ENCODE measurements at regions not wholly inside any gene's neighbourhood (a gene's known extent, or its start where the extent isn't known, plus 50 kb on each side); places are given as distances from the start of the nearest gene placed in this dataset.

GRCh38 chr13:22726726-22727125 lies 454.1 kb upstream of the SGCG start:
- DNase-seq = no peak

GRCh38 chr13:22735011-22735995 lies 445.5 kb upstream of the SGCG start:
- DNase-seq = no peak

- no peak for DNase-seq
Measured at GRCh38 chr13:22736084-22736767, 444.6 kb upstream of the SGCG start.

- DNase-seq = no peak
Measured at GRCh38 chr13:22736768-22737092, 444.0 kb upstream of the SGCG start.

GRCh38 chr13:22738357-22738756 lies 442.4 kb upstream of the SGCG start:
- no peak for DNase-seq

GRCh38 chr13:22740264-22740663 lies 440.5 kb upstream of the SGCG start:
- no peak for DNase-seq

- no peak for DNase-seq
Measured at GRCh38 chr13:22744688-22745452, 435.9 kb upstream of the SGCG start.

GRCh38 chr13:22748866-22749577 lies 431.8 kb upstream of the SGCG start:
- DNase-seq = no peak

GRCh38 chr13:22749626-22750025 lies 431.2 kb upstream of the SGCG start:
- DNase-seq = no peak

GRCh38 chr13:22757530-22758120 lies 423.2 kb upstream of the SGCG start:
- no peak for DNase-seq

GRCh38 chr13:22758245-22758644 lies 422.5 kb upstream of the SGCG start:
- DNase-seq = no peak

GRCh38 chr13:22761709-22762108 lies 419.1 kb upstream of the SGCG start:
- DNase-seq = no peak

GRCh38 chr13:22765547-22765946 lies 415.2 kb upstream of the SGCG start:
- DNase-seq = no peak

- DNase-seq = no peak
Measured at GRCh38 chr13:22770891-22771290, 409.9 kb upstream of the SGCG start.

GRCh38 chr13:22773465-22773864 lies 407.3 kb upstream of the SGCG start:
- no peak for DNase-seq

GRCh38 chr13:22776394-22777186 lies 404.2 kb upstream of the SGCG start:
- no peak for DNase-seq

- no peak for DNase-seq
Measured at GRCh38 chr13:22777207-22777606, 403.6 kb upstream of the SGCG start.

- no peak for DNase-seq
Measured at GRCh38 chr13:22789027-22789593, 391.7 kb upstream of the SGCG start.

GRCh38 chr13:22789916-22790315 lies 390.9 kb upstream of the SGCG start:
- no peak for DNase-seq

GRCh38 chr13:22793598-22794134 lies 387.1 kb upstream of the SGCG start:
- DNase-seq = no peak
